SJCRH30 (cell line): ENCODE measurements at regions not wholly inside any gene's neighbourhood (a gene's known extent, or its start where the extent isn't known, plus 50 kb on each side); places are given as distances from the start of the nearest gene placed in this dataset.

Experiments used
- DNase-seq, 2 experiments: peaks; one replicate each; pipeline ENCODE4 v3.0.0-alpha.2; 2015 to 2020
- H3K27ac ChIP-seq: fragments of 250-450 bp; sonication (Bioruptor Pico); 2 replicates; pipeline ENCODE4 v1.5.1; 2020; ENCODE audit warnings: mild to moderate bottlenecking, moderate library complexity
- H3K27me3 ChIP-seq: fragments of 250-450 bp; sonication (Bioruptor Pico); 2 replicates; pipeline ENCODE4 v1.5.1; 2020; ENCODE audit warnings: mild to moderate bottlenecking, moderate library complexity
- H3K36me3 ChIP-seq: fragments of 250-450 bp; sonication (Bioruptor Pico); 2 replicates; pipeline ENCODE4 v1.5.1; 2020; ENCODE audit warnings: mild to moderate bottlenecking, moderate library complexity
- H3K4me1 ChIP-seq: fragments of 250-450 bp; sonication (Bioruptor Pico); 2 replicates; pipeline ENCODE4 v1.5.1; 2020; ENCODE audit warnings: mild to moderate bottlenecking, moderate library complexity
- H3K4me3 ChIP-seq: fragments of 250-450 bp; sonication (Bioruptor Pico); 2 replicates; pipeline ENCODE4 v1.5.1; 2020; ENCODE audit warnings: mild to moderate bottlenecking, moderate library complexity
- H3K9me3 ChIP-seq: fragments of 250-450 bp; sonication (Bioruptor Pico); replicated peaks from 2 replicates; pipeline ENCODE4 v1.5.1; 2020; ENCODE audit warnings: mild to moderate bottlenecking, moderate library complexity

- Histone ChIP-seq H3K4me1 (0 out of 2 replicates have a peak, but pooled peaks cover 7% of the 10 kb centered on the region), H3K9me3 (0 out of 2 replicates have a peak, but pooled peaks cover 4% of the 10 kb centered on the region), H3K27ac (no peak overlapping the region), H3K36me3 (no peaks in the 10 kb centered on the region), H3K27me3 (no peaks in the 10 kb centered on the region), H3K4me3 (no peak overlapping the region)
- peak; percentile 7 to 48 for DNase-seq
Measured at GRCh38 chr13:63433546-63434150, 2018.0 kb upstream of the PCDH20 start.

- no peaks in the 10 kb centered on the region; the same call in 1 of the 2 replicates for H3K4me1 ChIP-seq
- H3K4me3 ChIP-seq: no peak overlapping the region
- H3K36me3 ChIP-seq: no peaks in the 10 kb centered on the region
- no peak overlapping the region for H3K27ac ChIP-seq
- DNase-seq: no peak
- H3K9me3 ChIP-seq: 0 out of 2 replicates have a peak, but pooled peaks cover 3% of the 10 kb centered on the region
- H3K27me3 ChIP-seq: no peaks in the 10 kb centered on the region
Measured at GRCh38 chr13:63427170-63427569, 2011.5 kb upstream of the PCDH20 start.

- DNase-seq: no peak
- Histone ChIP-seq H3K4me3 (no peak overlapping the region), H3K4me1 (no peaks in the 10 kb centered on the region; the same call in 1 of the 2 replicates), H3K36me3 (no peaks in the 10 kb centered on the region), H3K9me3 (0 out of 2 replicates have a peak, but pooled peaks cover 3% of the 10 kb centered on the region), H3K27me3 (no peaks in the 10 kb centered on the region), H3K27ac (no peak overlapping the region)
Measured at GRCh38 chr13:63425131-63425530, 2009.5 kb upstream of the PCDH20 start.

- Histone ChIP-seq H3K4me3 (no peak overlapping the region), H3K9me3 (no peaks in the 10 kb centered on the region), H3K27me3 (no peaks in the 10 kb centered on the region), H3K4me1 (no peaks in the 10 kb centered on the region; the same call in 1 of the 2 replicates), H3K27ac (no peak overlapping the region), H3K36me3 (no peaks in the 10 kb centered on the region)
- no peak for DNase-seq
Measured at GRCh38 chr13:63421123-63421522, 2005.5 kb upstream of the PCDH20 start.

GRCh38 chr13:63420685-63421084 is 2005.0 kb upstream of the PCDH20 start:
- Histone ChIP-seq H3K27ac (no peak overlapping the region), H3K4me3 (no peak overlapping the region), H3K9me3 (no peaks in the 10 kb centered on the region), H3K4me1 (no peaks in the 10 kb centered on the region; the same call in 1 of the 2 replicates), H3K36me3 (no peaks in the 10 kb centered on the region), H3K27me3 (no peaks in the 10 kb centered on the region)
- DNase-seq: no peak

GRCh38 chr13:63414247-63414646 is 1998.6 kb upstream of the PCDH20 start:
- Histone ChIP-seq H3K4me1 (no peaks in the 10 kb centered on the region), H3K4me3 (no peak overlapping the region), H3K36me3 (no peaks in the 10 kb centered on the region), H3K27me3 (no peaks in the 10 kb centered on the region), H3K9me3 (no peaks in the 10 kb centered on the region), H3K27ac (no peak overlapping the region)
- no peak for DNase-seq

GRCh38 chr13:63409791-63410351 is 1994.2 kb upstream of the PCDH20 start:
- H3K27me3 ChIP-seq: no peaks in the 10 kb centered on the region
- no peak for DNase-seq
- 0 out of 2 replicates have a peak, but pooled peaks cover 2% of the 10 kb centered on the region for H3K4me1 ChIP-seq
- H3K36me3 ChIP-seq: no peaks in the 10 kb centered on the region
- no peak overlapping the region for H3K27ac ChIP-seq
- no peaks in the 10 kb centered on the region; the same call in 1 of the 2 replicates for H3K9me3 ChIP-seq
- H3K4me3 ChIP-seq: no peak overlapping the region

GRCh38 chr13:63408331-63409189 is 1992.9 kb upstream of the PCDH20 start:
- no peak for DNase-seq
- no peak overlapping the region for H3K27ac ChIP-seq
- no peak overlapping the region for H3K4me3 ChIP-seq
- H3K9me3 ChIP-seq: no peaks in the 10 kb centered on the region; the same call in 1 of the 2 replicates
- no peaks in the 10 kb centered on the region for H3K27me3 ChIP-seq
- no peaks in the 10 kb centered on the region for H3K36me3 ChIP-seq
- H3K4me1 ChIP-seq: 0 out of 2 replicates have a peak, but pooled peaks cover 2% of the 10 kb centered on the region

GRCh38 chr13:63403733-63404132 is 1988.1 kb upstream of the PCDH20 start:
- H3K36me3 ChIP-seq: no peaks in the 10 kb centered on the region
- H3K27me3 ChIP-seq: no peaks in the 10 kb centered on the region
- no peak overlapping the region for H3K4me3 ChIP-seq
- no peak overlapping the region for H3K27ac ChIP-seq
- no peak for DNase-seq
- H3K9me3 ChIP-seq: no peaks in the 10 kb centered on the region; the same call in 1 of the 2 replicates
- H3K4me1 ChIP-seq: no peaks in the 10 kb centered on the region

GRCh38 chr13:63396746-63397145 is 1981.1 kb upstream of the PCDH20 start:
- Histone ChIP-seq H3K9me3 (no peaks in the 10 kb centered on the region), H3K4me1 (no peaks in the 10 kb centered on the region), H3K4me3 (no peak overlapping the region), H3K36me3 (no peaks in the 10 kb centered on the region), H3K27ac (no peak overlapping the region), H3K27me3 (no peaks in the 10 kb centered on the region)
- no peak for DNase-seq

- Histone ChIP-seq H3K27me3 (no peaks in the 10 kb centered on the region), H3K27ac (no peak overlapping the region), H3K36me3 (no peaks in the 10 kb centered on the region), H3K4me3 (no peak overlapping the region), H3K9me3 (no peaks in the 10 kb centered on the region), H3K4me1 (no peaks in the 10 kb centered on the region)
- DNase-seq: no peak
Measured at GRCh38 chr13:63393112-63393511, 1977.5 kb upstream of the PCDH20 start.

- Histone ChIP-seq H3K4me3 (no peak overlapping the region), H3K27me3 (no peaks in the 10 kb centered on the region), H3K27ac (no peak overlapping the region), H3K4me1 (no peaks in the 10 kb centered on the region), H3K36me3 (no peaks in the 10 kb centered on the region), H3K9me3 (no peaks in the 10 kb centered on the region)
- DNase-seq: no peak
Measured at GRCh38 chr13:63389756-63390155, 1974.1 kb upstream of the PCDH20 start.

- no peaks in the 10 kb centered on the region; the same call in 1 of the 2 replicates for H3K9me3 ChIP-seq
- H3K27me3 ChIP-seq: no peaks in the 10 kb centered on the region
- no peak overlapping the region for H3K27ac ChIP-seq
- peaks cover 4% of the 10 kb centered on the region; the same call in 1 of the 2 replicates for H3K4me1 ChIP-seq
- no peaks in the 10 kb centered on the region for H3K36me3 ChIP-seq
- DNase-seq: no peak
- H3K4me3 ChIP-seq: no peak overlapping the region
Measured at GRCh38 chr13:63381078-63381859, 1965.6 kb upstream of the PCDH20 start.

- no peaks in the 10 kb centered on the region for H3K27me3 ChIP-seq
- DNase-seq: no peak
- H3K36me3 ChIP-seq: no peaks in the 10 kb centered on the region
- H3K9me3 ChIP-seq: no peaks in the 10 kb centered on the region; the same call in 1 of the 2 replicates
- no peak overlapping the region for H3K4me3 ChIP-seq
- H3K27ac ChIP-seq: no peak overlapping the region
- peaks cover 3% of the 10 kb centered on the region; the same call in 1 of the 2 replicates for H3K4me1 ChIP-seq
Measured at GRCh38 chr13:63377986-63378385, 1962.3 kb upstream of the PCDH20 start.
